ENCODE measurements at regions not wholly inside any gene's neighbourhood (a gene's known extent, or its start where the extent isn't known, plus 50 kb on each side); places are given as distances from the start of the nearest gene placed in this dataset.

DNA sequence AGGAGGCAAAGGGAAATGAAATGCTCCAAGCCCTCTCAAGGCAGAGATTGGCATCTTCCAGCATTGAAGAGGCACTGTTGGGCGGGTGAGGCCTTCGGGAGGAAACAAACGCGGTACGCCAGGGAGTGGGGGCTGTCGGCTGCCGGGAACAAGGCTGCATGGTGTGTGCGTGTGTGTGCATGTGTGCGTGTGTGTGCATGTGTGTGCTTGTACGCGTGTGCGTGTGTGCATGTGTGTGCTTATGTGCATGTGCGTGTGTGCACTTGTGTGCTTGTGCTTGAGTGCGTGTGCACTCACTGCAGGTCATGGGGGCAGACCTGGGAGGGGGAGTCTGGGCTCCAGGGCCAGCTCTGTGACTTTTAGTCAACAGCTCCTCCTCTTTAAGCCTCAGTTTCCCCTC is 113.6 kb upstream of the ADRA2C start:
- Histone ChIP-seq H3K4me1 (ENCODE audit: low read length) (no peaks in the 10 kb centered on the region), H3K4me3 (ENCODE audit: low read length) (no peak overlapping the region), H3K9me2 (replicated peaks; ENCODE audit: insufficient read depth, low read length) (no peaks in the 10 kb centered on the region), H4K20me1 (ENCODE audit: insufficient read depth, low read length) (no peaks in the 10 kb centered on the region), H3K9ac (ENCODE audit: low read length) (no peak overlapping the region), H3K36me3 (replicated peaks; ENCODE audit: insufficient read depth, low read length) (no peaks in the 10 kb centered on the region), H3K4me2 (ENCODE audit: low read depth, low read length) (no peak overlapping the region), H3K9me3 (replicated peaks; ENCODE audit: insufficient read depth, low read length) (no peaks in the 10 kb centered on the region), H3F3A (ENCODE audit: insufficient read depth, low read length) (no peaks in the 10 kb centered on the region), H2AFZ (ENCODE audit: low read length) (no peak overlapping the region), H3K27me3 (replicated peaks; ENCODE audit: insufficient read depth, low read length) (peaks cover 98% of the 10 kb centered on the region), H3K27ac (ENCODE audit: low read length) (no peak overlapping the region), H3K79me2 (ENCODE audit: low read length) (no peaks in the 10 kb centered on the region)
- no peak for DNase-seq
- TF ChIP-seq EZH2phosphoT487 (IDR thresholded peaks at IDR 0.05; ENCODE audit: low read length), result no peak
- TF ChIP-seq EZH2 (optimal IDR thresholded peaks at IDR 0.05; ENCODE audit: low read depth, low read length), result no peak
- TF ChIP-seq, protein P1, sequence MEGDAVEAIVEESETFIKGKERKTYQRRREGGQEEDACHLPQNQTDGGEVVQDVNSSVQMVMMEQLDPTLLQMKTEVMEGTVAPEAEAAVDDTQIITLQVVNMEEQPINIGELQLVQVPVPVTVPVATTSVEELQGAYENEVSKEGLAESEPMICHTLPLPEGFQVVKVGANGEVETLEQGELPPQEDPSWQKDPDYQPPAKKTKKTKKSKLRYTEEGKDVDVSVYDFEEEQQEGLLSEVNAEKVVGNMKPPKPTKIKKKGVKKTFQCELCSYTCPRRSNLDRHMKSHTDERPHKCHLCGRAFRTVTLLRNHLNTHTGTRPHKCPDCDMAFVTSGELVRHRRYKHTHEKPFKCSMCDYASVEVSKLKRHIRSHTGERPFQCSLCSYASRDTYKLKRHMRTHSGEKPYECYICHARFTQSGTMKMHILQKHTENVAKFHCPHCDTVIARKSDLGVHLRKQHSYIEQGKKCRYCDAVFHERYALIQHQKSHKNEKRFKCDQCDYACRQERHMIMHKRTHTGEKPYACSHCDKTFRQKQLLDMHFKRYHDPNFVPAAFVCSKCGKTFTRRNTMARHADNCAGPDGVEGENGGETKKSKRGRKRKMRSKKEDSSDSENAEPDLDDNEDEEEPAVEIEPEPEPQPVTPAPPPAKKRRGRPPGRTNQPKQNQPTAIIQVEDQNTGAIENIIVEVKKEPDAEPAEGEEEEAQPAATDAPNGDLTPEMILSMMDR (IDR thresholded peaks at IDR 0.05; ENCODE audit: low read length), result no peak

DNA sequence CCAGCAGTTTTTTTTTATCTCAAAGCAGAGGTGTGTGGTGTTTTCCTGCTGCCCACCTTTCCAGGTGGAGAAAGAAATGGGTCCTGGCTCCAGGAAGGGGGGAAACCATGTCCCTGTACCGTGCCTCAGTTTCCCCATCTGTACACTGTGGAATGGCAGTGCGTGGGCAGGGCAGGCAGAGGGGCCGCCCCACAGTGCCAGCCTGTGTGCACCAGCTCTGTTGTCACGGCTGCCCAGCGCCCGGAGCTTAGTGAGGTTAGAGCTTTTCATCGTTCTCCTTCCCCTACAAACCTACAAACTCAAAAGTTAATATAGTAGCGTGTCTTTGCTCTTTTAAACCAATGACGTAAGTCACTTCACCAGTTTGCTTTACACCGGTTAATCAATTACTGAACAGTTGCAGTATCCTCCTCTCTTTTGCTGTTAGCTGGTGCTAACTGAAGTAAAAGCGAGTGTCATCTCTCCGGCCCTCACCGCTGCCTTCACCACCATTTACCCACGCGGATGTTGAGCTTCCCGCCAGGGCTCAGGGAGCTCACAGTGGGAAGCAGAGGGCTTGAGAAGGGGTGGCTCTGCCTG is 114.8 kb upstream of the ADRA2C start:
- H3K27me3 ChIP-seq (replicated peaks; ENCODE audit: insufficient read depth, low read length), result peaks cover 98% of the 10 kb centered on the region
- no peaks in the 10 kb centered on the region for H3K79me2 ChIP-seq (ENCODE audit: low read length)
- H3K9me2 ChIP-seq (replicated peaks; ENCODE audit: insufficient read depth, low read length), result no peaks in the 10 kb centered on the region
- TF ChIP-seq, protein P1 (IDR thresholded peaks at IDR 0.05; ENCODE audit: low read length), result no peak
- TF ChIP-seq EZH2 (optimal IDR thresholded peaks at IDR 0.05; ENCODE audit: low read depth, low read length) (no peak), EZH2phosphoT487 (IDR thresholded peaks at IDR 0.05; ENCODE audit: low read length) (no peak)
- no peaks in the 10 kb centered on the region for H4K20me1 ChIP-seq (ENCODE audit: insufficient read depth, low read length)
- no peak overlapping the region for H3K27ac ChIP-seq (ENCODE audit: low read length)
- no peak overlapping the region for H2AFZ ChIP-seq (ENCODE audit: low read length)
- no peak for DNase-seq
- H3F3A ChIP-seq (ENCODE audit: insufficient read depth, low read length), result no peaks in the 10 kb centered on the region
- H3K4me1 ChIP-seq (ENCODE audit: low read length), result no peaks in the 10 kb centered on the region
- no peaks in the 10 kb centered on the region for H3K9me3 ChIP-seq (replicated peaks; ENCODE audit: insufficient read depth, low read length)
- H3K36me3 ChIP-seq (replicated peaks; ENCODE audit: insufficient read depth, low read length), result no peaks in the 10 kb centered on the region
- no peak overlapping the region for H3K9ac ChIP-seq (ENCODE audit: low read length)
- no peak overlapping the region for H3K4me2 ChIP-seq (ENCODE audit: low read depth, low read length)
- H3K4me3 ChIP-seq (ENCODE audit: low read length), result no peak overlapping the region

DNA sequence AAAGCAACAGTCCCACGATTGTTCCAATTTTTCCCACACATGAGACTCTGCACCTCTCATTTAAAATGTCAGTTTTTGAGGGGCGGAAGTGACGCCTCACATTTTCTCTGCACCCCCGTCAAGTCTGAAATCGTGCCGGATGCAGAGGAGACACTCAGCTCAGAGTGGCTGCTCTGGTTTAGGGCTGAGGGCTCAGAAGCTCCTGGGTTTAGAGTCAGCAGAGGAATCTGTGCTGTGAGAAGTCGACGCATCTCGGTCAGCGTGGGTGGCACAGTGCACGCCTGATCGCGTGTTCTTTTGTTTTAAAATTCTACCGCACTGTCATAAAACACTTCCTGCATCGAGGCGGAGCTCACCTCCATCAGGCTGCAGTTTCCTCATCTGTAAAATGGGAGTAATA is 116.7 kb upstream of the ADRA2C start:
- TF ChIP-seq EZH2phosphoT487 (IDR thresholded peaks at IDR 0.05; ENCODE audit: low read length), result no peak
- TF ChIP-seq, protein P1 (IDR thresholded peaks at IDR 0.05; ENCODE audit: low read length), result no peak
- no peak for TF ChIP-seq EZH2 (optimal IDR thresholded peaks at IDR 0.05; ENCODE audit: low read depth, low read length)
- H3K9me2 ChIP-seq (replicated peaks; ENCODE audit: insufficient read depth, low read length), result no peaks in the 10 kb centered on the region
- H3K4me1 ChIP-seq (ENCODE audit: low read length), result no peaks in the 10 kb centered on the region
- H4K20me1 ChIP-seq (ENCODE audit: insufficient read depth, low read length), result no peaks in the 10 kb centered on the region
- H3K9me3 ChIP-seq (replicated peaks; ENCODE audit: insufficient read depth, low read length), result no peaks in the 10 kb centered on the region
- no peak overlapping the region for H3K4me3 ChIP-seq (ENCODE audit: low read length)
- H2AFZ ChIP-seq (ENCODE audit: low read length), result no peak overlapping the region
- peaks cover 100% of the 10 kb centered on the region for H3K27me3 ChIP-seq (replicated peaks; ENCODE audit: insufficient read depth, low read length)
- DNase-seq, result no peak
- no peak overlapping the region for H3K4me2 ChIP-seq (ENCODE audit: low read depth, low read length)
- H3K79me2 ChIP-seq (ENCODE audit: low read length), result no peaks in the 10 kb centered on the region
- H3K36me3 ChIP-seq (replicated peaks; ENCODE audit: insufficient read depth, low read length), result no peaks in the 10 kb centered on the region
- no peak overlapping the region for H3K27ac ChIP-seq (ENCODE audit: low read length)
- no peaks in the 10 kb centered on the region for H3F3A ChIP-seq (ENCODE audit: insufficient read depth, low read length)
- no peak overlapping the region for H3K9ac ChIP-seq (ENCODE audit: low read length)
